NCI-H82 treated with DMSO at 0.1 percent for 48 hours (cell line): ENCODE measurements at regions not wholly inside any gene's neighbourhood (a gene's known extent, or its start where the extent isn't known, plus 50 kb on each side); places are given as distances from the start of the nearest gene placed in this dataset.
"Not testable (repeated sequence)": the region's sequence is repeated elsewhere in the genome, so short reads cannot be mapped to it uniquely, and the experiment has no call there.

Experiments used
- DNase-seq: peaks from one replicate; lab custom pipeline; 2025; ENCODE audit not compliant: unreplicated experiment; lab: John Stamatoyannopoulos, UW

DNA sequence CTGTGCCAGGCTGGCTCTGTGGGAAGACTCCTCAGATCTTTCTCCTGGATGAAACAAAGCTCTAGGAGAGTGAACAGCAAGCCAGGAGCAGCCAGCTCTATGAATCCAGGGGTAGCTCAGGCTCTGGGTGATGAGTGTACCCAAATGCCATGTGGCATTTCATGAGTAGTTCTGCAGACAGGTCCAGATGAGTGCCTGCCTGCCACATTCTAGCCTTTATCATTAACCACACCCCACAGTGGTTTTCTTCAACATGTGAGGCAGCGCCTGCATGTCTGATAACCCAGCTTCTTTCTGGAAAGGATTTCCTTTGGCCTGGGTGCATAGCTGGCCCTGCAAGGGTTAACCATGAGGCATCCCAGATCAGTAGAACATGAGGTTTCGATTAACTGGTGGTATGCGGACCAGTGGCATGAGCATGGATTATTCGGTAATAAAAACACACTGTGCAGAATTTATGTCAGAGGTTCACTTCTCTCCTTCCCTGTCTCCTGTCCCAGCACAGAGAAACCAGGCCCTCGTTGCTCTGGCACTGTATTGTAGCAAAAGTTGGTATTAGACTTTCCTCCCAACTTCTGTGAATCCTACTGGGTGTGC is 381.9 kb upstream of the ZNF462 start:
- DNase-seq: no peak

DNA sequence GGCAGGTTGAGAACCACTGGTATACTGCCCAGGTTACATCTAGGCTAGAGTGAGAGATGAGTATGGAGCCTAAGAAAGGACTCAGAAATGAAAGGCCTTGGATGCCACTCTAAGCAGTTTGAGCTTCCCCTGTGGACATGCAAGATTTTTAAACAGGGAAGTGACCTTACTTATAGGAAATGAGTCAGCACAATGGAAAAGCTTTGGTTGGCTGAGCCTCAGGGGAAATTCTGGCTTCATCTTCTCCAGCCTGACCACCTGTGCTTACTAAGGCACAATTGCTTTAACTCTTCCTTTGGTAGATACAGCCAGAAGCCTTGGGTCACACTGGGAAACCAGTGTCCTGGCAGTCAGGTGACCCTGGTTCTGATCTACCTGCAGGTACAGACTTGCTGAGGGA is 380.2 kb upstream of the ZNF462 start:
- DNase-seq: no peak

DNA sequence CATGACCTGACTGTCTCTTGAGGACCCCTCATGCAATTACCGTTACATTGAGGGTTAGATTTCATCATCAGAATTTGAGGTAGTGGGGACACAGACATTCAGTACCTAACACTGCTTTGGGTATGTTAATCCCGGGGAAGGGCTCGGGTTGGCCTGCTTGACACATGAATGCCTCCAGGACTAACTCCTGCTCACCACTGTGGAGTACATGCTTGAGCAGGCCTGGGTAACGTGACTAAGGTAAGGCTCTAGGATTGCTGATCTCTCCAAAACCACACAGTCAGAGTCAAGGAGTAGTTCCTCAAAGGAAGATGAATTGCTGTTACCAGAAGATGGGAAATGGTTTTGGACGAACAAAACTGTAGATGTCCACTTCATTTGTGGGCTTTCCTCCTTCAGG is 376.3 kb upstream of the ZNF462 start:
- no peak for DNase-seq

DNA sequence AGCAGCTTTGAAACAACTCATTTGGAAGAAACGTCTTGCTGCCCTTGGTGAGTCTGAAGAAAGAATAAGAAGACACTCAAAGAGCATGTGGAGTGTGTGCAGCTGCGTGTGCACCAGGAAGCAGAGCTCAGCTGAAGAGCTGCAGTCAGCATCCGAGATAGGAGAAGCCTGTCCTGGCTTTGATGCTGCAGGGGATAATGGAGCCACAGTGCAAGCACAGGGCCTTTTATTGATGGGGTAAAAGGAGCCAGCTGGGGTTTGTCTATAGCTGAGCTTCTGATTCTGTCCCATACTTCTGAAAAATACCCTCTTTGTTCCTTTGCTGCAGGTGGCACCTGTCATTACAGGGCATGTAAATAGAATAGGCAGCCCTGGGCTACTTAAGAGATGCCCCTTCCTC is 375.7 kb upstream of the ZNF462 start:
- no peak for DNase-seq

DNA sequence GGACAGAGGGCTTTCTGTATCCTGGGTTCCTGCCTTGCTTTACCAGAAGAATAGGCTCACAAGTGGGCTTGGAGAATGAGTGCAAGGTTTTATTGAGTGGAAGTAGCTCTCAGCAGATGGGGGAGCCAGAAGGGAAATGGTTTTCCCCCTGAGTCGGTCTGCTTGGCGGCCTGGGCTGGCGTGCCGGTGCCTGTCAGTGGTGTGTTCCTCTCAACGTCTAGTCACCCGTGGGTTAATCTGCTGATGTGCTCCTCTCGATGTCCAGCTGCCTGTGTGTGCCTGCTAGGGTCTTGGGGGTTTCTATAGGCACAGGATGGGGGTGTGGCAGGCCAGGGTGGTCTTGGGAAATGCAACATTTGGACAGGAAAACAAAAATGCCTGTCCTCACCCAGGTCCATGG is 370.8 kb upstream of the ZNF462 start:
- DNase-seq: not testable (repeated sequence)

DNA sequence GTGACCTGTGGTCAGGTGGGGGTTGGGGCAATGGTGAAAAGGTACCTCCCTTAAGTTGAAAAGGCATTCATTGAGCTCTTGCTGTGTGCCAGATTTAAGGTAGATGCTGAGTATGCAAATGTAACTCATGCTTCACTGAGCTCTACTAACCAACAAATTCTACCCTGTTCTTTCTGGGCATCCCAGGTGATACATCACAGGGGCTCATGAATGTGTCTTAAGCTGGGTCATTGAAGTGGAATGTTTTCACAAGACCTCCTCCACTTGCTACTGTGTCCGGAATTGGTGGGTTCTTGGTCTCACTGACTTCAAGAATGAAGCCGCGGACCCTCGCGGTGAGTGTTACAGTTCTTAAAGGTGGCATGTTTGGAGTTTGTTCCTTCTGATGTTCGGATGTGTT is 362.8 kb upstream of the ZNF462 start:
- no peak for DNase-seq

DNA sequence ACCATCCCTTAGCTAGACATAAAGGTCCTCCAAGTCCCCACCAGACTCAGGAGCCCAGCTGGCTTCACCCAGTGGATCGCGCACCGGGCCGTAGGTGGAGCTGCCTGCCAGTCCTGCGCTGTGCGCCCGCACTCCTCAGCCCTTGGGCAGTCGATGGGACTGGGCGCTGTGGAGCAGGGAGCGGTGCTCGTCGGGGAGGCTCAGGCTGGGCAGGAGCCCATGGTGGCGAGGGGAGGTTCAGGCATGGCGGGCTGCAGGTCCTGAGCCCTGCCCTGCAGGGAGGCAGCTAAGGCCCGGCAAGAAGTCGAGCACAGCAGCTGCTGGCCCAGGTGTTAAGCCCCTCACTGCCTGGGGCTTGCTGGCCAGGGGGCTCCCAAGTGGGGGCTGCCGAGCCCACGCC is 361.8 kb upstream of the ZNF462 start:
- DNase-seq: not testable (repeated sequence)

DNA sequence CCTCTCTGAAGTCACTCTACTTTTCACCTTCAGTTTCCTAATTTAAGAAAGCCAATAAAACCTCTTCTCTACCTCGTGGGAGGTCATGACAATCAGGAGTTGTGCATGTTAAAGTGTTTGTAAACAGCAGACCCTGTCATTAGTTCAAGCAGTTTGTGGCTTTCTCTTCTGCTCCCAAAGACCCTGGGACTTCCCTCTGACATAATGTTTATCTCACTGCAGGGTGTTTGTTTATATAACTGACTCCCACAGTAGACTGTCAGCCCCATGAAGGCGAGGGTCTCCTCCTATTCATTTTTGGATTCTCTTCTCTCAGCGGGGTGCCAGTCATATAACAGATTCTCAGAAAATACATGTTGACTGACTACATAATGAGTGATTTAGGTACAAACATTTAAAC is 360.0 kb upstream of the ZNF462 start:
- DNase-seq: no peak

DNA sequence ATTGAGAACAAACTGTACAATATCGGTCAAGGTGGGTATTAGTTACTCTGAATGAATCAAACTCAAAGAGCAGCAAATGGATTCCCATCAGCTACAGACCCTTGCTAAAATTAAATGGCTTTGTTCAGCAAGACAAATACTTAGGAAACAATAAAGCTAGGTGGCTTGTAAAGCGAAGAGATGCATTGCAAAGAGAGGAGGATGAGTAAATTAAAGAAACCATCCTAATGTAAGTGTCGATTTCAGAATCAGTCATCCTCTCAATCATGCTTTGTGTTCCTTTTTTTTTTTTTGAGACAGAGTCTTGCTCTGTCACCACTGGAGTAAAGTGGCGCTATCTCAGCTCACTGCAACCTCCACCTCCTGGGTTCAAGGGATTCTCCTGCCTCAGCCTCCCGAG is 359.2 kb upstream of the ZNF462 start:
- no peak for DNase-seq

DNA sequence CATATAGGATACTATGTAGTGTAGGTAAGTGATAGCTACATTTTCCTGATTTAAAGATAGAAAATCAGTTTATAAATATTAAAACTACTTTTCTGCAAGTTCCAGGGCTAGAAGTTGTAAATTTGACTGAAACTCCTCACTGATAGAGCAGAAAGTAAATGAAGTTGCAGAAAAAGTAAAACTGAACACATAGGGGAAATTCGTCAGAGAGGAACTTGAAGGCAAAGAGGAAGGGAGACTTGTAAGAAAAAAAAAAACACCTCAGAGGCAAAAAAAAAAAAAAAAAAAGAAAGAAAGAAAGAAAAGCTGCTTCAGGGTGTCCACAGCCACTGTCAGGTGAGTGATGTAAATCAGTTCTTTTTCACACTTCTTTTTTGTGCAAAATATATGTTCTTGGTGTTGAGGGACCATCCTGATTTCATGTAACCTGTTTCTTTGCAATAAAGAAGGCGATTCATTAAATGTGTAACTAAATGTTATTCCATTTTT is 336.2 kb upstream of the ZNF462 start:
- DNase-seq: no peak

DNA sequence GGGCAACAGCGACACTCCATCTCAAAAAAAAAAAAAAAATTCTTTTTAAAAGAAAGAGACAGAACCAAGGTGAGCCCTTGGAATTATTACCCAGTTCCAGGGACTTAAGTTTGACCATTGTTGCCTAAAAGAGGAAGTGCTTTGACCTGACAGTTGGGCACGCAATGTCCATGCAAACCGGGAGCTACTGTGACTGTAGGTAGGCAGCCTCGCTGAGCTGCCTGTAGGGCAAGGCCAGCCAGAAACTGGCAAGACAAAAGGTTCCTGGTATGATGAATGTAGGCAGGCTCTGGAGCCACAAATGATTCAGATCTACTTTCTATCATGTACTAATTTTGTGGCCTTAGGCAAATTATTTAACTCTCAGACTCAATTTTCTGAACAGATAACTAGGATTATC is 334.8 kb upstream of the ZNF462 start:
- no peak for DNase-seq

DNA sequence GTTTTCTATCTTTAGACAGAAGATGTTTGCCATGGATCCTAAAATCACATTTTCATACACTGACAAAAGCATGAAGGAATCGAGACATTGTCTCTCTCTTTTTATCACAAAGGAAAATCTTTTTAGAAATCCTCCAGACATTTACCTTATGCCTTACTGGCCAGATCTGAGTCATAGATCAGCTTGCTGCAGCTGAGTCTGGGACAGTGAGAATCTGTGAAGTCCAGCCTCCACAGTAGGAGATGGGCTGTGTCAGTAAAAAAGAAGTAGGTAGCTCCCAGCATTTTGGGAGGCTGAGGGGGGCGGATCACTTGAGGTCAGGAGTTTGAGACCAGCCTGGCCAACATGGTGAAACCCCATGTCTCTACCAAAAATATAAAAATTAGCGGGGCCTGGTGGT is 333.4 kb upstream of the ZNF462 start:
- no peak for DNase-seq

DNA sequence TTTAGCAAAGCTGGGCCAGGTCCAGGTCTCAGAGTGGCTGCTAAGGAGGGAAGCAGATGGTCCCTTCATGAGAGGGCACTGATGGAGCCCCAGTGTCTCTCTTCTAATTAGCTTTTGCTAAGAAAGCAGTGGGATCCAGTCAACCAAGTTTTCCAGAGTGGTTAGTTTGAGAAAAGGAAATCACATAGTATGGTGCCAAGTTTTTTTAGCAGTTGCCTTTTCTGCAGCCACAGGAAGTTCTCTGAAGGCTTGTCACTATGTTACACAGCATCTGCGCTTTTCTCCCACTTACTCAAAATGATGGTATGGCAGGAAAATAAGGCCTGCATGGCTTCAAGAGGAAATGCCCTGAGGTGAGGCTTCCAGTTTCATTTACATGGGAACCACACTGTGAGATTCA is 331.5 kb upstream of the ZNF462 start:
- peak; percentile 12 for DNase-seq

DNA sequence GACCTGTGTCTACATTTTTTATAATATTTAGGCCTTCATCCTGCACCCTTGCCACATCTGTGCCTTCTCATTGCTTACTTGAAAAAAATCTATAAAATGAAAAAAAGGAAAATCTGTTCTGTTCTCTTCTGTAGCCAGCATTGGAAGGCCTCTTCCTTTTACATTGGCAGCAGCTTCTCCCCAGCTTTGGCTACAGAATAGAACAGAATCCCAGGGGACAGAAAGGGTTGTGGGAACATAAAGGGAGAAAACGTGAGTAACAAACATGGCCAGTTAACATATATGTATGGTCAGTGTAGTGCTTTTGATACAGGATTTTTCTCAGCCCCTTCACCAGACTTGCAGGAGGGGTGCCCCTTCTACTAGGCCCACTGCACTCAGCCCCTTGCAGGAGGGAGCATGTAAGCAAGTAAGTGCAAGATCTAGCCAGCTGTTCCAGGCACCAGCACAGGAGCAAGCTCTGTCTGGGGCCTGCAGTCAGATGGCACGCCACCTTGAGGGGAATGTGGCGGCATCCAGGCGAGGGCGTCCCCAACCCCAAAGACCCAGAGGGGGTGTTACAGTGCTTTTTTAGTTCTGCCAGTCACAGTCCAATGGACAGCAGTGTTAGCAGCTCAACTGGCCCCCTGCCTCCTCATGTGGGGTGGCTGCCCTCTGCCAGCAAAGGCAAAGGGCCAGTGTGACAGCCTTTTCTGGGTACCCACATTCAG is 330.5 kb upstream of the ZNF462 start:
- DNase-seq: no peak

DNA sequence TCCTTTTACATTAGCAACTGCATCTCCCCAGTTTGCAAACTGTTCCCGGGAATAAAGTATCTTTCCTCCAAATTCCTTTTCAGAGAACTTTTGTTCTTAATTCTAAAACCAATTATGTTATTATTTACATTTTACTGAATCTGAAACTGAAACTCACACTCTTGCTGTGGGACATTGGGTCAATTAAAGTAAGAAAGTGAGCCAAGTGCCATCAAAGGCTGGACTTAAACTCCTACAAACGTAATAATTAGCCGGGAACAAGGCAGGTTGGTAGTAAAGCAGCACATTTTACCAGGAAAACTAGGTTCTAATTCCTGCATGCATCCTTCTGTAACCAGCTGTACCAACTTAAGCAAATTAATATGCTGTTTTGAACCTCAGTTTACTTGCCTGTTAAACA is 328.2 kb upstream of the ZNF462 start:
- DNase-seq: no peak

DNA sequence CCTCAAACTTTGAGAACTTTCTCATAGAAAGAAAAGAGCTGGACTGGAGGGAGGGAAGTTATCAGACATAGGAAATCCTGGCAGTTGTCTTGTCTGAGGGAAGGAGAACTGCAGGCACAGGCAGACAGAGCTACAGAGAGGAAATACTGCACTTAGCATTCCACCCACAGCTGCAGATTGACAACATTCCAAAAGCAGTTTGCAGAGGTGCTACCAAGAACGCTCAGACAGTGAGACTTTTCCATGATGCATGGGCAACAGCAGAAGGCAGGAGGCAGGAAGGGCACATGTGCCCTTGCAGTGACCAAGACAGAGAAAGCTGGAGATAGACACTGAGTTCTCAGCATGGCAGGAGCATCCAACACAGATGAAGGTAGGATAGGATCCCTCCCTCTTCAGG is 327.5 kb upstream of the ZNF462 start:
- no peak for DNase-seq

DNA sequence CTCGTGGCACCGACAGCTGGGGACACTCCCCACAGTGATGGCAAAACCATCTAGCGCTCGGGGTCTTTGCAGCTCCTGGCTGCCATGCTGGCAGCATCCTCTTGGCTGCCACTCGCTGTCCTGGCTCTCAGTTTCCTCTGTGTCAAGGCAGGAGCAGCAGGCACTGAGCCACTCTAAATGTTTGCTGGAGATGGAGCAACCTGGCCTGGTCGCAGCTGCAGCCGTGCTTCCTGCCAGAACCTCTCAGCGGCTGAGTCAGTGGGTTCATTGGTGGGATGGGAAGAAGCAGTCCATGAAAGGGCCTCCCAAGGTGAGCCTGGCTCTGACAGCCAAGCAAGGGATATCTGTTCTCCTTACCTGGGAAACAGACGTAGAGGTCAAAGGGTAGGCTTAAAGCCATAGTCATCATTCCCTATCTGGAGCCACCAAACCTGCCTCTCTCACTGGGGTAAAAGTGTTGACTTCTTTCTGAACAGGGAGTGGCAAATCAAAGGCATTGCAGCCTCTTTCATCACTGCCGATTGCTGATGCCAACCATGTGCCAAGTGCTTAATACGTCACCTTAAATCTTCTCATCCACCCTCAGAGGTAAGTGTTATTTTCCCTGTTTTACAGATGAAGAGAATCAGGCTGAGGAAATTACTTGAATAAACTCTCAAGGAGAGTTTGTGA is 304.8 kb upstream of the ZNF462 start:
- DNase-seq: no peak

DNA sequence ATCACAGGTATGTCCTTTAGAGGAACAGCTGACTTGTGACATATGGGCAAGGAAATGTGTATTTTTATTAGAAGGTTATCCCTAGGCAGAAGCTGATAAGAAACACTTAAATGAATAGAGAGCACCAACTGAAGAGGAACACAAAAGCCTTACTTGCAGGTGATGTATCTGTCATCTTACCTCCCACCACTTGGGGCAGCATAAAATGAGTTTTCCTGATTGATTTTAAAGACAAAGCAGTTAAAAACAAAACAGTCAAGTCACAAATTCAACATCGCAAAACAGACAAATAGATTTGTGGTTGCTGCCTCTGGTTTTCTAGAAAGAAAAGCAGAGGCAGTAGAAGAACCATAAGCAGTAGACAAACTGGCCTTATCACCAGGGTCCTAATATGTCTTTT is 302.4 kb upstream of the ZNF462 start:
- no peak for DNase-seq

DNA sequence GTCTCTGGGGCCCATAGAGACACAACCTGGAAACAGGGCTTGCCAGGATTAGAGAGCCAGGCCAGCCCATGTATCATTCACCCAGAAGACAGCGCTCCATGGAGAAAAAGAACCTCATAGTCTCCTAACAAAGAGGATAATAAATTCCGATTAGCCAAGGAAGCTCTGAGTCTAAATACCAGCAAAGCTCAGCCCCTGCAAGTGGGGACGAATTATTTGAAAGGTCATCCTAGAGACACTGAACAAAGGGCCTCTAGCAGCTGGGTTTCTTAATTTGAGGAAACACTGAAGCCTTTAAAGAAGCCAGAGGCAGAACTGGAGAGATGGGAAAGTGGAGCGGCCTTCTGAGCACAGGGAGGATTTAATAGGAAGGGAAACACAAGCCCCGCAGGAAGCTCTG is 287.1 kb upstream of the ZNF462 start:
- DNase-seq: no peak

DNA sequence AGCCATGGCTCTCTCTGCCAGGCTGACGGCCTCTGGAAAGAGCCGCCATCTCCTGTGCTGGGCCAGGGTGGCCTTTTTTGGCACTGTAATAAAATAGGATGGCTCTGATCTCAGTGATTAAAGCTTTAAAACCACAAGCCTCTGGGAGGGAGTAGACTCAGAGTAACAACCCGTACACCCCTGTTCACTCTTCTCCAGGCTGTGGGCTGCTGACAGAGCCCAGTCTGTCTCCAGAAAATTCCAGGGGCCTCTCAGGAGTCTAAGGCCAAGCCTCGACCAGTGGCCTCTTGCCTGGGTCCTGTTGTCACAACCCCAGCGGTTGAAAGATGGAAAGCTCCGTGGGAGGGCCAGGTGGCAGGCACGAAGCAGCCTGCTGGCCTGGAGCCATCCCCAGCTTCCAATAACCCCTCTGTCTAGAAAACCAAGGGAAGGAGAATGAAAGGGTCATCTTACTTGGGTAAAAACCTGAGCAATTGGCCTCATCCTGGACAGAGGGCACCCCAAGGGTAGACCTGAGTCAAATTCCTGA is 286.7 kb upstream of the ZNF462 start:
- DNase-seq: no peak

DNA sequence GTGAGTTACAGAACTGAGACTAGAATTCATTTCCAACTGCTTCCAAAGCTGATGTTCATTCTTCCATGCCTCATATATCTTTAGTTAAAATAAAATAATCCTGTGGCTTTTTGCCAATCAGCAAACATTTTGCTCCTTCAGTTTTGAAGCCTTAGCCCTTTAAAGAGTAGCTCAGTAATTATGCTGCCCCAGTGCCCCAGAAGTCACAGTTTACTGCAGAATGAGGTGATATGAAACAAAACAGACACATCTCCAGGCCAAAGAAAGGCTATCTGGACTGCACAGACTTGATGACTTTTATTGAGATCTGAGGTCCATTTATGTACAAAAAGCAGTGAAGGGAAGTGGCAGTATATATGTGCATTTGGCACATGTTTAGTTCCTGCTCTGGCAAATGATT is 285.8 kb upstream of the ZNF462 start:
- no peak for DNase-seq

DNA sequence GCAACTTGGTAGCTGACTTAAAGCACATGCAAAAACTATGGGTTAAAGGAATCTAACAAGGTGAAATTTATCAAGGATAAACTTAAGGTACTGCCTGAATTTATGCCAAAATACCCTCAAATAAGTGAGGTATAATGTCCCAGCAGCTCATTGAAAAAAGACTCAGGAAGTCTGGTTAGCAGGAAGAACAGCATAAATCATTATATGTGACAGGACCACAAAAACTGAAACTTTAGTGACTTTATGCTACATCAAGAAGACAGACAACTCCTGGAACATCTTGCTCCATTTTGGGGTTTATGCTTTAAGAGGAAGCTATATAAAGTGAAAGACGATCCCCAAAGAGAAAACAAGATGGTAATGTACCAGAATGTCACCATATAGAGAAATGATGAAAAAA is 282.4 kb upstream of the ZNF462 start:
- DNase-seq: no peak
